Retinal pigment epithelial cell (primary cell): ENCODE measurements at regions not wholly inside any gene's neighbourhood (a gene's known extent, or its start where the extent isn't known, plus 50 kb on each side); places are given as distances from the start of the nearest gene placed in this dataset.

Source experiments
- DNase-seq: peaks from one replicate; pipeline ENCODE4 v3.0.0-alpha.2; 2010; ENCODE audit warnings: low read depth
- H3K4me3 ChIP-seq: 2 replicates; pipeline ENCODE4 v1.5.1; 2011; ENCODE audit warnings: mild to moderate bottlenecking, low read length, control low read depth, moderate library complexity
- CTCF ChIP-seq: conservative IDR thresholded peaks from 2 replicates; pipeline ENCODE4 v1.5.1; 2011; ENCODE audit warnings: low read depth, low read length, control low read depth, inconsistent platforms

- no peak for TF ChIP-seq CTCF
- no peak for DNase-seq
- no peak overlapping the region for H3K4me3 ChIP-seq
Measured at GRCh38 chr6:145227593-145227992, 507.7 kb downstream of the EPM2A start.

- no peak for DNase-seq
- no peak for TF ChIP-seq CTCF
- no peak overlapping the region for H3K4me3 ChIP-seq
Measured at GRCh38 chr6:145228962-145229582, 506.2 kb downstream of the EPM2A start.

GRCh38 chr6:145233955-145234354 lies 501.4 kb downstream of the EPM2A start:
- no peak overlapping the region for H3K4me3 ChIP-seq
- TF ChIP-seq CTCF: no peak
- peak; percentile 99 for DNase-seq

GRCh38 chr6:145235207-145235606 lies 500.1 kb downstream of the EPM2A start:
- TF ChIP-seq CTCF: no peak
- no peak overlapping the region for H3K4me3 ChIP-seq
- DNase-seq: no peak

- TF ChIP-seq CTCF: no peak
- no peak overlapping the region for H3K4me3 ChIP-seq
- no peak for DNase-seq
Measured at GRCh38 chr6:145238787-145239186, 496.5 kb downstream of the EPM2A start.

GRCh38 chr6:145241039-145241438 lies 494.3 kb downstream of the EPM2A start:
- DNase-seq: no peak
- no peak overlapping the region for H3K4me3 ChIP-seq
- TF ChIP-seq CTCF: no peak

- DNase-seq: no peak
- TF ChIP-seq CTCF: no peak
- no peak overlapping the region for H3K4me3 ChIP-seq
Measured at GRCh38 chr6:145241721-145242120, 493.6 kb downstream of the EPM2A start.
